WTC11 (cell line): ENCODE measurements at regions not wholly inside any gene's neighbourhood (a gene's known extent, or its start where the extent isn't known, plus 50 kb on each side); places are given as distances from the start of the nearest gene placed in this dataset.
A peak's percentile ranks its signal among the peaks of the same experiment; 100 is the strongest.

Experiments used
- ATAC-seq: fragments of 200-7000 bp; cut with Tn5 transposase; 2 replicates; pipeline ENCODE4 v1.10.0; 2021; ENCODE audit warnings: mild to moderate bottlenecking, moderate library complexity
- CTCF ChIA-PET: fragments of 300-600 bp; sonication (Branson Sonifier 250); formaldehyde crosslinking; loops from one replicate; lab custom pipeline; 2021; ENCODE audit warnings: antibody characterized with exemption; lab: Charles Lee
- POLR2A ChIA-PET: fragments of 350-600 bp; sonication (Branson Sonifier 250); formaldehyde crosslinking; loops from one replicate; lab custom pipeline; 2021; ENCODE audit warnings: antibody characterized with exemption; lab: Charles Lee
- DNase-seq: peaks from one replicate; pipeline ENCODE4 v3.0.0; 2021; ENCODE audit warnings: low spot score
- H3K27ac Mint-ChIP-seq: 2 replicates; pipeline ENCODE4 v1.8.0; 2021; ENCODE audit warnings: mixed read lengths
- H3K27me3 Mint-ChIP-seq: 2 replicates; pipeline ENCODE4 v1.8.0; 2021; ENCODE audit warnings: low read depth, mild to moderate bottlenecking, moderate library complexity, mixed read lengths
- H3K36me3 Mint-ChIP-seq: 2 replicates; pipeline ENCODE4 v1.8.0; 2021; ENCODE audit warnings: mixed read lengths
- H3K4me1 Mint-ChIP-seq: 2 replicates; pipeline ENCODE4 v1.8.0; 2022; ENCODE audit warnings: mixed read lengths
- H3K4me3 Mint-ChIP-seq: 2 replicates; pipeline ENCODE4 v1.8.0; 2021; ENCODE audit warnings: mild to moderate bottlenecking, moderate library complexity, mixed read lengths
- H3K9me3 Mint-ChIP-seq: 2 replicates; pipeline ENCODE4 v1.8.0; 2021; ENCODE audit warnings: mixed read lengths
- ELF4 ChIP-seq: sonication (generic); formaldehyde crosslinking; IDR thresholded peaks from 2 replicates; pipeline ENCODE4 v1.8.1; 2022; ENCODE audit warnings: low read depth, mild to moderate bottlenecking, moderate library complexity, missing genetic modification reagents
- FOXJ3 ChIP-seq: sonication (generic); formaldehyde crosslinking; IDR thresholded peaks from 2 replicates; pipeline ENCODE4 v1.9.0; 2021; ENCODE audit warnings: missing genetic modification reagents, mild to moderate bottlenecking, borderline replicate concordance
- FOXP1 ChIP-seq: sonication (generic); formaldehyde crosslinking; IDR thresholded peaks from 2 replicates; pipeline ENCODE4 v1.8.0; 2022; ENCODE audit warnings: missing genetic modification reagents, mild to moderate bottlenecking, moderate library complexity, borderline replicate concordance
- MXD4 ChIP-seq: fragments of 250-450 bp; sonication (Bioruptor Pico); IDR thresholded peaks from 2 replicates; pipeline ENCODE4 v1.8.0; 2021; ENCODE audit warnings: mild to moderate bottlenecking, moderate library complexity, borderline replicate concordance
- RORB ChIP-seq: fragments of 250-450 bp; sonication (Bioruptor Pico); IDR thresholded peaks from 2 replicates; pipeline ENCODE4 v1.9.0; 2021; ENCODE audit warnings: mild to moderate bottlenecking
- ZNF423 ChIP-seq: fragments of 250-450 bp; sonication (Bioruptor Pico); IDR thresholded peaks from 2 replicates; pipeline ENCODE4 v2.1.2; 2022; ENCODE audit warnings: mild to moderate bottlenecking, moderate library complexity
- TF ChIP-seq, protein P1 (sequence below): sonication (generic); formaldehyde crosslinking; IDR thresholded peaks from 2 replicates; pipeline ENCODE4 v1.8.0; 2023; ENCODE audit warnings: mild to moderate bottlenecking, missing genetic modification reagents
- TF ChIP-seq, protein P2 (sequence below): sonication (generic); formaldehyde crosslinking; IDR thresholded peaks from 2 replicates; pipeline ENCODE4 v1.8.1; 2022; ENCODE audit warnings: missing genetic modification reagents, borderline replicate concordance
- TF ChIP-seq, protein P3 (sequence below): fragments of 250-450 bp; sonication (Bioruptor Pico); IDR thresholded peaks from 2 replicates; pipeline ENCODE4 v1.9.0; 2021; ENCODE audit warnings: moderate library complexity, mild to moderate bottlenecking, inconsistent platforms, borderline replicate concordance
- TF ChIP-seq, protein P4 (sequence below): fragments of 250-450 bp; sonication (Bioruptor Pico); conservative IDR thresholded peaks from 2 replicates; pipeline ENCODE4 v1.9.0; 2021; ENCODE audit warnings: mild to moderate bottlenecking
- TF ChIP-seq, protein P5 (sequence below): fragments of 250-450 bp; sonication (Bioruptor Pico); IDR thresholded peaks from 2 replicates; pipeline ENCODE4 v1.9.0; 2021; ENCODE audit warnings: mild to moderate bottlenecking

DNA sequence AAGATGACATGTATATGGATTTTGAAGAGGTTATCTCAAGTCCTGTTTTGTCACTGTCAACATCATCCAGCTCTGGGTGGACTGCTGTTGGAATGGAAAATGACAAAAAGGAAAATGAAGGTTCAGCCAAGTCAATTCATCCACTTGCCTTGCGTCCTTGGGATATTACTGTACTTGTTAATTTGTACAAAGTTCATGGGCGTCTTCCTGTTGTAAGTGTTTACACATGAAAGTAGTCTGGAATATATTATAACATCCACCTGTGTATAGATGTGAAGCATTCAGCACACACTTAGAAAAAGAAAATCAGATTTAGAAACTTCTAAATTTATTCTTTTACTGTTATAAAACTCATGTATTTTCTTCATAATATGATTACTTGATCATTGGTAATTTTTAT is 67.2 kb downstream of the BLTP1 start (continued):
- TF ChIP-seq, protein P1, sequence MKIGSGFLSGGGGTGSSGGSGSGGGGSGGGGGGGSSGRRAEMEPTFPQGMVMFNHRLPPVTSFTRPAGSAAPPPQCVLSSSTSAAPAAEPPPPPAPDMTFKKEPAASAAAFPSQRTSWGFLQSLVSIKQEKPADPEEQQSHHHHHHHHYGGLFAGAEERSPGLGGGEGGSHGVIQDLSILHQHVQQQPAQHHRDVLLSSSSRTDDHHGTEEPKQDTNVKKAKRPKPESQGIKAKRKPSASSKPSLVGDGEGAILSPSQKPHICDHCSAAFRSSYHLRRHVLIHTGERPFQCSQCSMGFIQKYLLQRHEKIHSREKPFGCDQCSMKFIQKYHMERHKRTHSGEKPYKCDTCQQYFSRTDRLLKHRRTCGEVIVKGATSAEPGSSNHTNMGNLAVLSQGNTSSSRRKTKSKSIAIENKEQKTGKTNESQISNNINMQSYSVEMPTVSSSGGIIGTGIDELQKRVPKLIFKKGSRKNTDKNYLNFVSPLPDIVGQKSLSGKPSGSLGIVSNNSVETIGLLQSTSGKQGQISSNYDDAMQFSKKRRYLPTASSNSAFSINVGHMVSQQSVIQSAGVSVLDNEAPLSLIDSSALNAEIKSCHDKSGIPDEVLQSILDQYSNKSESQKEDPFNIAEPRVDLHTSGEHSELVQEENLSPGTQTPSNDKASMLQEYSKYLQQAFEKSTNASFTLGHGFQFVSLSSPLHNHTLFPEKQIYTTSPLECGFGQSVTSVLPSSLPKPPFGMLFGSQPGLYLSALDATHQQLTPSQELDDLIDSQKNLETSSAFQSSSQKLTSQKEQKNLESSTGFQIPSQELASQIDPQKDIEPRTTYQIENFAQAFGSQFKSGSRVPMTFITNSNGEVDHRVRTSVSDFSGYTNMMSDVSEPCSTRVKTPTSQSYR (CRISPR knock-in tag) = no peak
- TF ChIP-seq RORB = no peak
- TF ChIP-seq, protein P2, sequence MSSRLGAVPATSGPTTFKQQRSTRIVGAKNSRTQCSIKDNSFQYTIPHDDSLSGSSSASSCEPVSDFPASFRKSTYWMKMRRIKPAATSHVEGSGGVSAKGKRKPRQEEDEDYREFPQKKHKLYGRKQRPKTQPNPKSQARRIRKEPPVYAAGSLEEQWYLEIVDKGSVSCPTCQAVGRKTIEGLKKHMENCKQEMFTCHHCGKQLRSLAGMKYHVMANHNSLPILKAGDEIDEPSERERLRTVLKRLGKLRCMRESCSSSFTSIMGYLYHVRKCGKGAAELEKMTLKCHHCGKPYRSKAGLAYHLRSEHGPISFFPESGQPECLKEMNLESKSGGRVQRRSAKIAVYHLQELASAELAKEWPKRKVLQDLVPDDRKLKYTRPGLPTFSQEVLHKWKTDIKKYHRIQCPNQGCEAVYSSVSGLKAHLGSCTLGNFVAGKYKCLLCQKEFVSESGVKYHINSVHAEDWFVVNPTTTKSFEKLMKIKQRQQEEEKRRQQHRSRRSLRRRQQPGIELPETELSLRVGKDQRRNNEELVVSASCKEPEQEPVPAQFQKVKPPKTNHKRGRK (CRISPR knock-in tag) = no peak

DNA sequence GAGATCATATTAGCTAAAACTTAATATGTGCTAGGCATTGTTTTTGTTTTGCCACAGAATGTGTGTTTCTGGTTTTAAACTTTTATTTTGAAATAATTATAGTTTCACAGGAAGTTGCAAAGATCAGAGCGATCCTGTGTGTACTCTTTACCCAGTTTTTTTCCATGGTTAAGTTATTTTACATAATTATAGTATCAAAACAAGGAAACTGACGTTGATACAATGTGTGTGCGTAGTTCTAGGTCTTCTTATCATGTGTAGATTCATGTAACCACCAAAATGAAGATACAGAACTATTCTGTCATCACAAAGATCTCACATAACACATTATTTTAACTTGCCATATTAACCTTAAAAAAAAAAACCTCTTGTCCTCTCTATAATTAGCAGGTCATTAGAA is 69.2 kb downstream of the BLTP1 start:
- Mint-ChIP-seq H3K36me3 (peaks cover 7% of the 10 kb centered on the region), H3K27me3 (no peaks in the 10 kb centered on the region), H3K9me3 (no peaks in the 10 kb centered on the region), H3K4me1 (peaks cover 10% of the 10 kb centered on the region), H3K4me3 (no peak overlapping the region), H3K27ac (no peak overlapping the region)
- DNase-seq (no peak), ATAC-seq (no peak)
- CTCF ChIA-PET = no interaction called here
- POLR2A ChIA-PET = no interaction called here
- TF ChIP-seq, protein P3, sequence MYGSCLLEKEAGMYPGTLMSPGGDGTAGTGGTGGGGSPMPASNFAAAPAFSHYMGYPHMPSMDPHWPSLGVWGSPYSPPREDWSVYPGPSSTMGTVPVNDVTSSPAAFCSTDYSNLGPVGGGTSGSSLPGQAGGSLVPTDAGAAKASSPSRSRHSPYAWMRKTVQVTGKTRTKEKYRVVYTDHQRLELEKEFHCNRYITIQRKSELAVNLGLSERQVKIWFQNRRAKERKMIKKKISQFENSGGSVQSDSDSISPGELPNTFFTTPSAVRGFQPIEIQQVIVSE (CRISPR knock-in tag) = no peak
- TF ChIP-seq, protein P4, sequence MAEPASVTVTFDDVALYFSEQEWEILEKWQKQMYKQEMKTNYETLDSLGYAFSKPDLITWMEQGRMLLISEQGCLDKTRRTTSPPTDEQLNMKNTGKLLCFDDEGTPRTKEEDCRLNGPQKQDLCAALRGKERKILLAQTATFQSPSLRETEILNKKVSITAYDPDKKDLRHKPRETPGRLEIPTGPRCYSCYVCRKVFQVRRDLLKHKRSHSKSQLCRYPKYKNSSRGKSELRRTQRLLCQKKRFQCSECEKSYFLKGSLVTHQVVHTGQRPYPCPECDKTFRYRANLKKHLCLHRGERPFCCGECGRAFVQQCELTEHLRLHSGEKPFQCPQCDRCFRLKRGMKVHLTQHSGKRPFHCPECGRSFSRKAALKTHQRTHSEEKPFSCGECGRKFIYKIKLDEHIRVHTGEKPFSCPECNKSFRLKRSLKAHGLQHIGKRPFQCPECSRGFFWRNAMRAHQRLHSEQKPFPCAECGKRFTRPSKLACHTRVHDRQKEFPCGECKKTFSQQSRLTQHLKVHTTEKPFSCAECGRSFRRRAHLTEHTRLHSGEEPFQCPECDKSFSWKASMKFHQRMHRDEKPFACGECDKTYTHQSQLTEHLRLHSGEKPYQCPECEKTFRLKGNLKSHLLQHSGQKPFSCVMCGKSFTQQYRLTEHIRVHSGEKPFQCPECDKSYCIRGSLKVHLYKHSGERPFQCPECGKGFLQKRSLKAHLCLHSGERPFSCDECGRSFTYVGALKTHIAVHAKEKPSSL (CRISPR knock-in tag) = no peak
- TF ChIP-seq, protein P5, sequence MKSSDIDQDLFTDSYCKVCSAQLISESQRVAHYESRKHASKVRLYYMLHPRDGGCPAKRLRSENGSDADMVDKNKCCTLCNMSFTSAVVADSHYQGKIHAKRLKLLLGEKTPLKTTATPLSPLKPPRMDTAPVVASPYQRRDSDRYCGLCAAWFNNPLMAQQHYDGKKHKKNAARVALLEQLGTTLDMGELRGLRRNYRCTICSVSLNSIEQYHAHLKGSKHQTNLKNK = no peak
- no peak for TF ChIP-seq ELF4
- TF ChIP-seq FOXJ3 (CRISPR knock-in tag) = no peak
- no peak for TF ChIP-seq FOXP1
- no peak for TF ChIP-seq MXD4 (CRISPR knock-in tag)

DNA sequence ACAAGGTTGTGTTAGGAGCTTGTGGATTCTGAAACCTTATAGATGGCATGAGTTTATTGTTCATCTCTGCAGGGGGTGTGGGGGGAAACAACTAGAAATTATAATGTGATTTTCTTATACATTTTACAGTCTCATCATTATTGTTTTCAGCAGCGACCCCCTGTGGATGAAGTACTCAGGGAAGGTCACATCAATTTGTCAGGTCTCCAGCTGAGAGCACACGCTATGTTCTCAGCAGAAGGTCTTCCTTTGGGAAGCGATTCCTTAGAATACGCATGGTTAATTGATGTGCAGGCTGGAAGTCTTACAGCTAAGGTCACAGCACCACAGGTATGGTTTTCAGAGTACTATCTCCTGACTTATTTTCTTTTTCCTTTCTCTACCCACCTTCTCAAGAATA is 72.2 kb downstream of the BLTP1 start:
- TF ChIP-seq, protein P2 (CRISPR knock-in tag) = no peak
- TF ChIP-seq ZNF423 = peak; percentile 71; the same call in 1 of the 2 replicates
- H3K4me3 Mint-ChIP-seq = no peak overlapping the region
- CTCF ChIA-PET = interaction anchor here (1.3 kb wide), 1 partner anchor 324 kb away, joined by 12 read pairs; no protein-coding TSS in a partner anchor
- DNase-seq (peak; percentile 11), ATAC-seq (peak; percentile 74)
- POLR2A ChIA-PET = no interaction called here
- H3K27ac Mint-ChIP-seq = no peak overlapping the region
- no peaks in the 10 kb centered on the region for H3K9me3 Mint-ChIP-seq
- H3K4me1 Mint-ChIP-seq = peaks cover 10% of the 10 kb centered on the region
- H3K36me3 Mint-ChIP-seq = peaks cover 7% of the 10 kb centered on the region
- no peaks in the 10 kb centered on the region for H3K27me3 Mint-ChIP-seq
